HepG2 (cell line): ENCODE measurements at regions not wholly inside any gene's neighbourhood (a gene's known extent, or its start where the extent isn't known, plus 50 kb on each side); places are given as distances from the start of the nearest gene placed in this dataset.

Experiments used
- ATAC-seq: fragments of 200-7000 bp; cut with Tn5 transposase; 3 replicates; pipeline ENCODE4 v1.9.1; 2020; ENCODE audit warnings: mild to moderate bottlenecking, moderate library complexity
- BruUV-seq: library from RNA; stranded (reverse); fragments of 400-500 nt; replicated peaks from 2 replicates; lab custom pipeline; 2021; lab: Mats Ljungman, UMichigan
- CTCF ChIA-PET: fragments of 300-600 bp; formaldehyde crosslinking; extraction: SDS; loops from one replicate; lab custom pipeline; 2021; ENCODE audit warnings: low total read pairs, inconsistent platforms, low intra/inter-chr PET ratio; lab: Yijun Ruan, JAX
- POLR2A ChIA-PET: fragments of 350-600 bp; sonication (Branson Sonifier 250); formaldehyde crosslinking; loops from one replicate; lab custom pipeline; 2020; ENCODE audit warnings: antibody characterized with exemption, inconsistent platforms; lab: Yijun Ruan, JAX
- DNase-seq: peaks from one replicate; pipeline ENCODE4 v3.0.0-alpha.2; 2015; ENCODE audit warnings: low spot score
- FAIRE-seq: peaks from 3 replicates; lab custom pipeline; 2011; peaks lifted over from hg19 to GRCh38; lab: Jason Lieb, UNC
- H2AFZ ChIP-seq: one replicate; pipeline ENCODE4 v1.6.1; 2011; ENCODE audit warnings: low read length, inconsistent platforms
- H3K27ac ChIP-seq: fragments of 300-600 bp; 3 replicates; pipeline ENCODE4 v1.8.0; 2011; ENCODE audit warnings: mixed run types, mild to moderate bottlenecking, mixed read lengths, low read length, inconsistent platforms; ENCODE audit not compliant: insufficient read depth; ENCODE audit errors: extremely low read length
- H3K27me3 ChIP-seq, 2 experiments: fragments of 200-600 bp in 1 of 2; 2 replicates in 1 of 2; 3 replicates in 1 of 2; pipeline versions ENCODE4 v1.6.0 to v1.8.0; 2011; ENCODE audit warnings: low read length in 2 of 2, mild to moderate bottlenecking in 2 of 2, moderate library complexity in 2 of 2, inconsistent platforms in 1 of 2; ENCODE audit not compliant: insufficient read depth in 2 of 2, control insufficient read depth in 1 of 2
- H3K36me3 ChIP-seq, 2 experiments: fragments of 200-600 bp in 1 of 2; replicated peaks in 1 of 2; 2 replicates in 1 of 2; 3 replicates in 1 of 2; pipeline versions ENCODE4 v1.5.1 to v1.8.0; 2011; ENCODE audit warnings: low read length in 2 of 2, inconsistent platforms in 1 of 2; ENCODE audit not compliant: insufficient read depth in 2 of 2, control insufficient read depth in 1 of 2
- H3K4me1 ChIP-seq: 2 replicates; pipeline ENCODE4 v1.5.1; 2012; ENCODE audit warnings: low read length, inconsistent platforms; ENCODE audit not compliant: insufficient read depth
- H3K4me2 ChIP-seq: 2 replicates; pipeline ENCODE4 v1.6.0; 2011; ENCODE audit warnings: low read depth, low read length, inconsistent platforms
- H3K4me3 ChIP-seq, 3 experiments: fragments of 200-600 bp in 1 of 3; sonication (generic), shearing (Covaris generic) in 1 of 3; replicated peaks in 1 of 3; 2 replicates each; pipeline ENCODE4 v1.5.1; 2011 to 2016; ENCODE audit warnings: low read length in 3 of 3, inconsistent platforms in 2 of 3, low read depth in 2 of 3, mild to moderate bottlenecking in 2 of 3, control low read depth in 1 of 3, mixed read lengths in 1 of 3; ENCODE audit not compliant: insufficient read depth in 1 of 3
- H3K79me2 ChIP-seq: one replicate; pipeline ENCODE4 v1.6.1; 2011; ENCODE audit warnings: low read length, inconsistent platforms; ENCODE audit not compliant: insufficient read depth
- H3K9ac ChIP-seq: 2 replicates; pipeline ENCODE4 v1.6.0; 2011; ENCODE audit warnings: mild to moderate bottlenecking, low read depth, low read length, inconsistent platforms; ENCODE audit not compliant: insufficient read depth
- H3K9me3 ChIP-seq: 2 replicates; pipeline ENCODE4 v1.5.1; 2012; ENCODE audit warnings: mild to moderate bottlenecking, low read length
- H4K20me1 ChIP-seq: 2 replicates; pipeline ENCODE4 v1.6.0; 2011; ENCODE audit warnings: inconsistent platforms, mild to moderate bottlenecking, low read length, moderate library complexity; ENCODE audit not compliant: insufficient read depth
- ATAD3A ChIP-seq: sonication (generic); formaldehyde crosslinking; IDR thresholded peaks from 2 replicates; pipeline ENCODE4 v1.4.0; 2020; ENCODE audit warnings: missing genetic modification reagents
- CEBPB ChIP-seq: IDR thresholded peaks from 2 replicates; pipeline ENCODE4 v1.6.1; 2011; ENCODE audit warnings: low read depth, low read length, improper control_type of control experiment, borderline replicate concordance
- CREB1 ChIP-seq, 2 experiments: fragments of 450-650 bp in 1 of 2; IDR thresholded peaks; 2 replicates each; pipeline ENCODE4 v1.6.1; 2016 to 2017; ENCODE audit warnings: control low read depth in 1 of 2, mild to moderate bottlenecking in 1 of 2, missing compliant biosample characterization in 1 of 2, missing genetic modification characterization in 1 of 2
- GATAD1 ChIP-seq: IDR thresholded peaks from 2 replicates; pipeline ENCODE4 v1.6.1; 2016; ENCODE audit warnings: missing genetic modification reagents, missing compliant biosample characterization
- MXD4 ChIP-seq: IDR thresholded peaks from 2 replicates; pipeline ENCODE4 v1.6.1; 2016; ENCODE audit warnings: mild to moderate bottlenecking, missing biosample characterization, missing genetic modification reagents
- NFIB ChIP-seq: sonication (generic); formaldehyde crosslinking; IDR thresholded peaks from 2 replicates; pipeline ENCODE4 v1.9.0; 2021; ENCODE audit warnings: missing genetic modification reagents, mild to moderate bottlenecking, borderline replicate concordance
- SIX4 ChIP-seq: sonication (generic); formaldehyde crosslinking; IDR thresholded peaks from 2 replicates; pipeline ENCODE4 v1.4.0; 2020; ENCODE audit warnings: missing genetic modification reagents
- WGBS: methylation state at CpG from one replicate; pipeline ENCODE4 v1.1.6; 2017; ENCODE audit warnings: low lambda C conversion rate; 5-methylcytosine and 5-hydroxymethylcytosine counted together
- in situ Hi-C: cut with HindIII; loops from 2 replicates; pipeline ENCODE4 v1.10.0; 2017; ENCODE audit warnings: low pct_unique_long_range_greater_than_20kb; ENCODE audit not compliant: extremely low pct_ligation_motif_present
- intact Hi-C: fragments of 100-400 bp; cut with micrococcal nuclease; formaldehyde crosslinking; loops from one replicate; pipeline ENCODE4 v1.10.0; 2022; ENCODE audit not compliant: unreplicated experiment
- TF ChIP-seq, protein P1 (sequence below): sonication (generic); formaldehyde crosslinking; IDR thresholded peaks from 2 replicates; pipeline ENCODE4 v1.5.0; 2020; ENCODE audit warnings: mild to moderate bottlenecking, missing genetic modification reagents
- TF ChIP-seq, protein P2 (sequence below): sonication (generic); formaldehyde crosslinking; IDR thresholded peaks from 2 replicates; pipeline ENCODE4 v1.8.1; 2023; ENCODE audit warnings: mild to moderate bottlenecking, missing genetic modification reagents

DNA sequence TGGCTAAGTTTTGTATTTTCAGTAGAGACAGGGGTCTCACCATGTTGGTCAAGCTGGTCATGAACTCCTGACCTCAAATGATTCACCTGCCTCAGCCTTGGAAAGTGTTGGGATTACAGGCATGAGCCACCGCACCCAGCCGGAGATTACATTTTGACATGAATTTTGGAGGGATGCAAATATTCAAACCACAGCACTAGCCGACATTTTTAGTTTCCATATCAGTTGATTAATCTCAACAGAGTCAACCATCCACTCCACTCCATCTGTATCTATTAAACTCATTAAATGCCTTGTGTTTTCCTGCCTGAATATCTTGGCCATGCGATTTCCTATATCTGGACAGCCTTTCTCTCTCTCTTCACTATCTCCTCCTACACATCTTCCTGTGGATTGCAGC is 64.1 kb upstream of the PDGFRA start:
- FAIRE-seq (no peak), DNase-seq (no peak), ATAC-seq (no peak)
- Histone ChIP-seq H3K9ac (no peak overlapping the region), H3K9me3 (no peaks in the 10 kb centered on the region), H3K79me2 (no peaks in the 10 kb centered on the region), H3K4me3 (no peak overlapping the region), H3K4me1 (no peaks in the 10 kb centered on the region), H2AFZ (no peak overlapping the region), H4K20me1 (no peaks in the 10 kb centered on the region), H3K36me3 (no peaks in the 10 kb centered on the region), H3K27me3 (no peaks in the 10 kb centered on the region), H3K27ac (no peak overlapping the region), H3K4me2 (no peak overlapping the region)
- no TSS peak for BruUV-seq
- in situ Hi-C loops (no loop called here), intact Hi-C loops (no loop called here)
- no peak for TF ChIP-seq SIX4 (CRISPR knock-in tag)
- ChIA-PET POLR2A (no interaction called here), CTCF (no interaction called here)
- WGBS, result 89% methylated on average over 4 of the region's 4 CpGs

DNA sequence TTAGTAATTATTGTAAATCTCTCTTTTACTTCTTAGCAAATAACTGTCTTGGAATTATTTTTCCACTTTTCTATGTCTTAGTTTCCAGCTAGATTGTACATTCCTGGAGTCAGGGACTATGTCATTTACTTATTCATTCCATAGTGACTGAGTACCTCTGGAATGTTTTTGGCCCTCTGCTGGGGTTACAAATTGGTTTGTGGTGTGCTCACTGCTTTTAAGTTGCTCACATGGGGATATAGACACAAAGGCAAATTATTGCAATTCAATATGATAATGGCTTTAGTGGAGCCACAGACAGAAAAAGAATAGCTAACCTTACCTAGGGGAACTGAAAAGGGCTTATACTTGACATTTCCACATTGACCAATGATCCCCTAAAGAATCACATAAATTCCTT is 63.7 kb upstream of the PDGFRA start:
- H3K4me3 ChIP-seq, result no peak overlapping the region
- intact Hi-C loops, result no loop called here
- no peaks in the 10 kb centered on the region for H3K4me1 ChIP-seq
- ChIA-PET CTCF (no interaction called here), POLR2A (no interaction called here)
- BruUV-seq, result no TSS peak
- TF ChIP-seq NFIB (CRISPR knock-in tag), result no peak
- TF ChIP-seq CEBPB, result no peak
- no peak for TF ChIP-seq CREB1 (IDR thresholded peaks at IDR 0.05)
- no peak for TF ChIP-seq CREB1 (CRISPR knock-in tag; IDR thresholded peaks at IDR 0.05)
- TF ChIP-seq ATAD3A (CRISPR knock-in tag), result no peak
- TF ChIP-seq MXD4 (CRISPR knock-in tag), result no peak
- no peak for TF ChIP-seq GATAD1
- TF ChIP-seq, protein P1, sequence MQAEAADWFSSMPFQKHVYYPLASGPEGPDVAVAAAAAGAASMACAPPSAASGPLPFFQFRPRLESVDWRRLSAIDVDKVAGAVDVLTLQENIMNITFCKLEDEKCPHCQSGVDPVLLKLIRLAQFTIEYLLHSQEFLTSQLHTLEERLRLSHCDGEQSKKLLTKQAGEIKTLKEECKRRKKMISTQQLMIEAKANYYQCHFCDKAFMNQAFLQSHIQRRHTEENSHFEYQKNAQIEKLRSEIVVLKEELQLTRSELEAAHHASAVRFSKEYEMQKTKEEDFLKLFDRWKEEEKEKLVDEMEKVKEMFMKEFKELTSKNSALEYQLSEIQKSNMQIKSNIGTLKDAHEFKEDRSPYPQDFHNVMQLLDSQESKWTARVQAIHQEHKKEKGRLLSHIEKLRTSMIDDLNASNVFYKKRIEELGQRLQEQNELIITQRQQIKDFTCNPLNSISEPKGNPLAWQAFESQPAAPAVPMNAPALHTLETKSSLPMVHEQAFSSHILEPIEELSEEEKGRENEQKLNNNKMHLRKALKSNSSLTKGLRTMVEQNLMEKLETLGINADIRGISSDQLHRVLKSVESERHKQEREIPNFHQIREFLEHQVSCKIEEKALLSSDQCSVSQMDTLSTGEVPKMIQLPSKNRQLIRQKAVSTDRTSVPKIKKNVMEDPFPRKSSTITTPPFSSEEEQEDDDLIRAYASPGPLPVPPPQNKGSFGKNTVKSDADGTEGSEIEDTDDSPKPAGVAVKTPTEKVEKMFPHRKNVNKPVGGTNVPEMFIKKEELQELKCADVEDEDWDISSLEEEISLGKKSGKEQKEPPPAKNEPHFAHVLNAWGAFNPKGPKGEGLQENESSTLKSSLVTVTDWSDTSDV (CRISPR knock-in tag), result no peak
- TF ChIP-seq, protein P2, sequence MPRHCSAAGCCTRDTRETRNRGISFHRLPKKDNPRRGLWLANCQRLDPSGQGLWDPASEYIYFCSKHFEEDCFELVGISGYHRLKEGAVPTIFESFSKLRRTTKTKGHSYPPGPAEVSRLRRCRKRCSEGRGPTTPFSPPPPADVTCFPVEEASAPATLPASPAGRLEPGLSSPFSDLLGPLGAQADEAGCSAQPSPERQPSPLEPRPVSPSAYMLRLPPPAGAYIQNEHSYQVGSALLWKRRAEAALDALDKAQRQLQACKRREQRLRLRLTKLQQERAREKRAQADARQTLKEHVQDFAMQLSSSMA (CRISPR knock-in tag), result no peak
- no peak overlapping the region for H3K9ac ChIP-seq
- H3K36me3 ChIP-seq, result no peaks in the 10 kb centered on the region
- no peak overlapping the region for H2AFZ ChIP-seq
- H3K9me3 ChIP-seq, result no peaks in the 10 kb centered on the region
- H3K27me3 ChIP-seq, result no peaks in the 10 kb centered on the region
- H3K79me2 ChIP-seq, result no peaks in the 10 kb centered on the region
- H3K4me2 ChIP-seq, result no peak overlapping the region
- FAIRE-seq (no peak), ATAC-seq (no peak), DNase-seq (peak; percentile 7)
- no peak overlapping the region for H3K27ac ChIP-seq
- in situ Hi-C loops, result no loop called here
- H4K20me1 ChIP-seq, result no peaks in the 10 kb centered on the region
